Vagina (tissue), 2 donors: ENCODE measurements at regions not wholly inside any gene's neighbourhood (a gene's known extent, or its start where the extent isn't known, plus 50 kb on each side); places are given as distances from the start of the nearest gene placed in this dataset.
"Not testable (repeated sequence)": the region's sequence is repeated elsewhere in the genome, so short reads cannot be mapped to it uniquely, and the experiment has no call there.

Experiments
- DNase-seq, 2 donors: peaks; one replicate each; pipeline ENCODE4 v3.0.0-alpha.2; 2017; ENCODE audit errors: extremely low spot score in 2 of 2
- H3K27ac ChIP-seq: fragments of 200-600 bp; sonication (generic); one replicate; pipeline ENCODE4 v1.5.1; 2019
- H3K27me3 ChIP-seq: fragments of 200-600 bp; sonication (generic); one replicate; pipeline ENCODE4 v1.5.1; 2019
- H3K36me3 ChIP-seq, 2 donors: fragments of 200-600 bp; sonication (generic); one replicate each; pipeline ENCODE4 v1.5.1; 2017 to 2019
- H3K4me1 ChIP-seq: fragments of 200-600 bp; sonication (generic); one replicate; pipeline ENCODE4 v1.5.1; 2019
- H3K4me3 ChIP-seq, 2 donors: fragments of 200-600 bp; sonication (generic); 1 replicate in 1 of 2; 2 replicates in 1 of 2; pipeline ENCODE4 v1.5.1; 2016 to 2019
- H3K9me3 ChIP-seq: fragments of 200-600 bp; sonication (generic); one replicate; pipeline ENCODE4 v1.5.1; 2019
- POLR2A ChIP-seq, 2 donors: fragments of 450-650 bp; IDR thresholded peaks; one replicate each; pipeline ENCODE4 v1.6.1; 2017; ENCODE audit warnings: antibody characterized with exemption in 2 of 2, mild to moderate bottlenecking in 2 of 2, moderate library complexity in 2 of 2
- POLR2AphosphoS5 ChIP-seq, 2 donors: sonication (generic); formaldehyde crosslinking; IDR thresholded peaks; one replicate each; pipeline ENCODE4 v1.9.0; 2017; ENCODE audit warnings: antibody characterized with exemption in 2 of 2, mild to moderate bottlenecking in 2 of 2, low read depth in 1 of 2; ENCODE audit not compliant: insufficient read depth in 1 of 2
- intact Hi-C: fragments of 100-400 bp; cut with DNase I; formaldehyde crosslinking; loops from one replicate; pipeline ENCODE4 v1.15.1; 2023
- TF ChIP-seq, protein P1 (sequence below), 3 experiments: fragments of 450-650 bp in 2 of 3; fragments of 200-600 bp in 1 of 3; sonication (generic) in 1 of 3; IDR thresholded peaks; one replicate each; pipeline ENCODE4 v1.5.1; 2017 to 2019; ENCODE audit warnings: antibody characterized with exemption in 3 of 3, mild to moderate bottlenecking in 2 of 3, moderate library complexity in 2 of 3

GRCh38 chr9:21709464-21710058, 92.9 kb upstream of the MTAP start:
- TF ChIP-seq POLR2AphosphoS5 (IDR thresholded peaks at IDR 0.05; ENCODE audit: insufficient read depth in 1 of 2, low read depth in 1 of 2) (no peak), POLR2A (IDR thresholded peaks at IDR 0.05) (no peak)
- TF ChIP-seq, protein P1, sequence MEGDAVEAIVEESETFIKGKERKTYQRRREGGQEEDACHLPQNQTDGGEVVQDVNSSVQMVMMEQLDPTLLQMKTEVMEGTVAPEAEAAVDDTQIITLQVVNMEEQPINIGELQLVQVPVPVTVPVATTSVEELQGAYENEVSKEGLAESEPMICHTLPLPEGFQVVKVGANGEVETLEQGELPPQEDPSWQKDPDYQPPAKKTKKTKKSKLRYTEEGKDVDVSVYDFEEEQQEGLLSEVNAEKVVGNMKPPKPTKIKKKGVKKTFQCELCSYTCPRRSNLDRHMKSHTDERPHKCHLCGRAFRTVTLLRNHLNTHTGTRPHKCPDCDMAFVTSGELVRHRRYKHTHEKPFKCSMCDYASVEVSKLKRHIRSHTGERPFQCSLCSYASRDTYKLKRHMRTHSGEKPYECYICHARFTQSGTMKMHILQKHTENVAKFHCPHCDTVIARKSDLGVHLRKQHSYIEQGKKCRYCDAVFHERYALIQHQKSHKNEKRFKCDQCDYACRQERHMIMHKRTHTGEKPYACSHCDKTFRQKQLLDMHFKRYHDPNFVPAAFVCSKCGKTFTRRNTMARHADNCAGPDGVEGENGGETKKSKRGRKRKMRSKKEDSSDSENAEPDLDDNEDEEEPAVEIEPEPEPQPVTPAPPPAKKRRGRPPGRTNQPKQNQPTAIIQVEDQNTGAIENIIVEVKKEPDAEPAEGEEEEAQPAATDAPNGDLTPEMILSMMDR (IDR thresholded peaks at IDR 0.05), result peak; percentile 33 to 57 (median 47)
- DNase-seq, result no peak
- Histone ChIP-seq H3K4me3 (no peak overlapping the region), H3K27ac (no peak overlapping the region), H3K27me3 (no peaks in the 10 kb centered on the region), H3K36me3 (no peaks in the 10 kb centered on the region), H3K9me3 (no peaks in the 10 kb centered on the region), H3K4me1 (no peaks in the 10 kb centered on the region)
- intact Hi-C loops, result no loop called here

- no peaks in the 10 kb centered on the region for H3K27me3 ChIP-seq
- DNase-seq, result no peak
- H3K36me3 ChIP-seq, result no peaks in the 10 kb centered on the region
- no peak overlapping the region for H3K27ac ChIP-seq
- no peaks in the 10 kb centered on the region for H3K4me1 ChIP-seq
- H3K9me3 ChIP-seq, result no peaks in the 10 kb centered on the region
- no peak overlapping the region for H3K4me3 ChIP-seq
- intact Hi-C loops, result no loop called here
- TF ChIP-seq, protein P1 (IDR thresholded peaks at IDR 0.05), result no peak
- TF ChIP-seq POLR2AphosphoS5 (IDR thresholded peaks at IDR 0.05; ENCODE audit: insufficient read depth in 1 of 2, low read depth in 1 of 2) (no peak), POLR2A (IDR thresholded peaks at IDR 0.05) (no peak)
These were observed 91.8 kb upstream of the MTAP start for GRCh38 chr9:21710548-21711191.

- no peak for TF ChIP-seq POLR2AphosphoS5 (IDR thresholded peaks at IDR 0.05; ENCODE audit: insufficient read depth in 1 of 2, low read depth in 1 of 2)
- TF ChIP-seq POLR2A (IDR thresholded peaks at IDR 0.05), result no peak
- TF ChIP-seq, protein P1 (IDR thresholded peaks at IDR 0.05), result no peak
- no peaks in the 10 kb centered on the region for H3K27me3 ChIP-seq
- no peak overlapping the region for H3K27ac ChIP-seq
- no peaks in the 10 kb centered on the region for H3K36me3 ChIP-seq
- H3K9me3 ChIP-seq, result no peaks in the 10 kb centered on the region
- H3K4me1 ChIP-seq, result no peaks in the 10 kb centered on the region
- DNase-seq, result no peak
- no peak overlapping the region for H3K4me3 ChIP-seq
- intact Hi-C loops, result no loop called here
These were observed 90.9 kb upstream of the MTAP start for GRCh38 chr9:21711504-21711903.

DNA sequence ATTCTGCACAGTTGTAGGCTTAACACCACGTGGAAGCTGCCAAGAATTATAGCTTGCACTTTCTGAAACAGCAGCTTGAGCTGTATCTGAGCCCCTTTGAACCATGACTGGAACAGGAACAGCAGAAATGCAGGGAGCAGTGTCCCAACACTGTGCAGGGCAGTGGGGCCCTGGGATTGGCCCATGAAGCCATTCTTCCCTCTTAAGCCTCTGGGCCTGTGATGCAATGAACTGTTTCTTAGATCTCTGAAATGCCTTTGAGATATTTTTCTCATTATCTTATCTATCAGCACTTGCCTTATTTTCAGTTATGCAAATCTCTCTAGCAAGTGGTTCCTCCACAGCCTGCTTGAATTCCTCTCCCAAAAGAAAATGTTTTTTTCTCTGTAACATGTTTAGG, 87.0 kb upstream of the MTAP start:
- TF ChIP-seq POLR2AphosphoS5 (IDR thresholded peaks at IDR 0.05; ENCODE audit: insufficient read depth in 1 of 2, low read depth in 1 of 2), result no peak
- TF ChIP-seq, protein P1 (IDR thresholded peaks at IDR 0.05), result no peak
- TF ChIP-seq POLR2A (IDR thresholded peaks at IDR 0.05), result no peak
- H3K36me3 ChIP-seq, result no peaks in the 10 kb centered on the region
- intact Hi-C loops, result no loop called here
- H3K9me3 ChIP-seq, result no peaks in the 10 kb centered on the region
- no peak for DNase-seq
- no peak overlapping the region for H3K4me3 ChIP-seq
- H3K27ac ChIP-seq, result no peak overlapping the region
- H3K27me3 ChIP-seq, result no peaks in the 10 kb centered on the region
- no peaks in the 10 kb centered on the region for H3K4me1 ChIP-seq

GRCh38 chr9:21720758-21721157, 81.7 kb upstream of the MTAP start:
- no peak for DNase-seq
- H3K27me3 ChIP-seq, result no peaks in the 10 kb centered on the region
- H3K4me1 ChIP-seq, result no peaks in the 10 kb centered on the region
- no peaks in the 10 kb centered on the region for H3K36me3 ChIP-seq
- TF ChIP-seq POLR2AphosphoS5 (IDR thresholded peaks at IDR 0.05; ENCODE audit: insufficient read depth in 1 of 2, low read depth in 1 of 2) (no peak), POLR2A (IDR thresholded peaks at IDR 0.05) (no peak)
- TF ChIP-seq, protein P1 (IDR thresholded peaks at IDR 0.05), result no peak
- H3K4me3 ChIP-seq, result no peak overlapping the region
- H3K27ac ChIP-seq, result no peak overlapping the region
- intact Hi-C loops, result no loop called here
- no peaks in the 10 kb centered on the region for H3K9me3 ChIP-seq

- H3K27ac ChIP-seq, DNase-seq, H3K4me1 ChIP-seq, H3K27me3 ChIP-seq, H3K36me3 ChIP-seq, H3K4me3 ChIP-seq, H3K9me3 ChIP-seq, intact Hi-C loops: not testable (repeated sequence)
These were observed 75.0 kb upstream of the MTAP start for GRCh38 chr9:21727411-21727810.
